Spleen (tissue), 11 donors: ENCODE measurements at regions not wholly inside any gene's neighbourhood (a gene's known extent, or its start where the extent isn't known, plus 50 kb on each side); places are given as distances from the start of the nearest gene placed in this dataset.
A peak's percentile ranks its signal among the peaks of the same experiment; 100 is the strongest.

ENCODE experiments used
- DNase-seq: peaks from one replicate; pipeline ENCODE4 v3.0.0-alpha.2; 2020
- H3K27ac ChIP-seq, 8 donors: fragments of 200-600 bp; sonication (generic) in 7 of 8; 1 replicate in 4 of 8; 2 replicates in 4 of 8; pipeline versions ENCODE4 v1.5.0 to v1.8.0; 2016 to 2021; ENCODE audit warnings: inconsistent platforms in 4 of 8, mild to moderate bottlenecking in 4 of 8, moderate library complexity in 1 of 8
- H3K27me3 ChIP-seq, 7 donors: fragments of 200-600 bp; sonication (generic) in 6 of 7; replicated peaks in 1 of 7; 1 replicate in 4 of 7; 2 replicates in 3 of 7; pipeline versions ENCODE4 v1.5.0 to v1.8.0; 2016 to 2021; ENCODE audit warnings: inconsistent platforms in 3 of 7, mild to moderate bottlenecking in 1 of 7
- H3K36me3 ChIP-seq, 6 donors: fragments of 200-600 bp; sonication (generic) in 5 of 6; 1 replicate in 4 of 6; 2 replicates in 2 of 6; pipeline versions ENCODE4 v1.5.0 to v1.8.0; 2016 to 2021; ENCODE audit warnings: inconsistent platforms in 2 of 6
- H3K4me1 ChIP-seq, 6 donors: fragments of 200-600 bp; sonication (generic) in 5 of 6; 1 replicate in 3 of 6; 2 replicates in 3 of 6; pipeline versions ENCODE4 v1.5.0 to v1.8.0; 2016 to 2021; ENCODE audit warnings: inconsistent platforms in 3 of 6
- H3K4me3 ChIP-seq, 8 donors: fragments of 200-600 bp; sonication (generic) in 7 of 8; 1 replicate in 4 of 8; 2 replicates in 4 of 8; pipeline versions ENCODE4 v1.5.0 to v1.8.0; 2016 to 2021; ENCODE audit warnings: inconsistent platforms in 4 of 8, mild to moderate bottlenecking in 4 of 8, moderate library complexity in 2 of 8
- H3K9me3 ChIP-seq, 8 donors: fragments of 200-600 bp; sonication (generic) in 7 of 8; 1 replicate in 4 of 8; 2 replicates in 4 of 8; pipeline versions ENCODE4 v1.5.0 to v1.8.0; 2016 to 2021; ENCODE audit warnings: inconsistent platforms in 4 of 8
- POLR2A ChIP-seq, 3 donors: fragments of 450-650 bp; IDR thresholded peaks; one replicate each; pipeline ENCODE4 v1.5.1; 2017; ENCODE audit warnings: antibody characterized with exemption in 3 of 3, mild to moderate bottlenecking in 1 of 3
- POLR2AphosphoS5 ChIP-seq, 3 donors: sonication (generic); formaldehyde crosslinking; IDR thresholded peaks; one replicate each; pipeline ENCODE4 v1.5.1; 2017; ENCODE audit warnings: antibody characterized with exemption in 3 of 3
- WGBS, 5 donors: extraction: QIAGEN DNeasy Blood & Tissue Kit in 3 of 5; methylation state at CpG; one replicate each; pipeline versions ENCODE4 v1.1.5 to v1.1.7; 2013 to 2018; 5-methylcytosine and 5-hydroxymethylcytosine counted together
- intact Hi-C: fragments of 100-400 bp; cut with DNase I; formaldehyde crosslinking; loops from one replicate; pipeline ENCODE4 v1.15.0; 2023; ENCODE audit warnings: low total_unique reads
- TF ChIP-seq, protein P1 (sequence below), 11 experiments: fragments of 200-600 bp in 7 of 11; fragments of 450-650 bp in 4 of 11; sonication (generic) in 4 of 11; IDR thresholded peaks in 8 of 11; conservative IDR thresholded peaks in 3 of 11; 1 replicate in 7 of 11; 2 replicates in 4 of 11; pipeline versions ENCODE4 v1.4.0 to v1.8.0; 2016 to 2021; ENCODE audit warnings: antibody characterized with exemption in 11 of 11, inconsistent platforms in 4 of 11, mild to moderate bottlenecking in 1 of 11
- donor health status: healthy with polysubstance abuse.
- donor health status: DM: no; HTN: no; CAD: no; lungs with moderate emphysema.
- donor health status: DM: no; HTN: no; CAD: no.
- donor health status: Bipolar disorder and iron deficiency.
- donor health status: healthy.
- donor health status: DM: no; HTN: no; CAD: no.
- donor health status: DM: yes; HTN: yes; CAD: no.

DNA sequence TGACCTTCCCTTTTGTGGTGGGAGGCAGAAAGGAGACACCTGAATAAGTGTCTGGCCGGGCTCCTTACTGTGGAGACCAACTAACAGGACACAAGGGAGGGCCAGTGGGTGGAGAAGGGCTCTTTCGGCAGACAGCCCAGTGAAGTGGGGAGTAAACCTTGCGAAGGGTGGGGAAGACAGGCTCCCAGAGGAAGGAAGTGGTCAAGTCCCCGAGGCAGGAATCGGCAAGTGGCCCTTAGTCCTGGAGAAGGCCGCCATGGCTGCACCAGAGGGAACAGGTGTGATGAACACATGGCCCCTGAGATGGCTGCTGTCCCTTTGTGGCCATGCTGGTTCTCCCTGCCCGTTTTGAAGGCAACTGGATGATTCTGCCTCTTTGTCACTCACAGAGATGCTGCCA, 187.2 kb upstream of the IGFBP3 start:
- peak; percentile 62 for DNase-seq
- Histone ChIP-seq H3K4me1 (no peaks in the 10 kb centered on the region), H3K27me3 (no peaks in the 10 kb centered on the region), H3K36me3 (no peaks in the 10 kb centered on the region), H3K4me3 (no peak overlapping the region), H3K9me3 (no peaks in the 10 kb centered on the region), H3K27ac (no peak overlapping the region)
- TF ChIP-seq, protein P1, sequence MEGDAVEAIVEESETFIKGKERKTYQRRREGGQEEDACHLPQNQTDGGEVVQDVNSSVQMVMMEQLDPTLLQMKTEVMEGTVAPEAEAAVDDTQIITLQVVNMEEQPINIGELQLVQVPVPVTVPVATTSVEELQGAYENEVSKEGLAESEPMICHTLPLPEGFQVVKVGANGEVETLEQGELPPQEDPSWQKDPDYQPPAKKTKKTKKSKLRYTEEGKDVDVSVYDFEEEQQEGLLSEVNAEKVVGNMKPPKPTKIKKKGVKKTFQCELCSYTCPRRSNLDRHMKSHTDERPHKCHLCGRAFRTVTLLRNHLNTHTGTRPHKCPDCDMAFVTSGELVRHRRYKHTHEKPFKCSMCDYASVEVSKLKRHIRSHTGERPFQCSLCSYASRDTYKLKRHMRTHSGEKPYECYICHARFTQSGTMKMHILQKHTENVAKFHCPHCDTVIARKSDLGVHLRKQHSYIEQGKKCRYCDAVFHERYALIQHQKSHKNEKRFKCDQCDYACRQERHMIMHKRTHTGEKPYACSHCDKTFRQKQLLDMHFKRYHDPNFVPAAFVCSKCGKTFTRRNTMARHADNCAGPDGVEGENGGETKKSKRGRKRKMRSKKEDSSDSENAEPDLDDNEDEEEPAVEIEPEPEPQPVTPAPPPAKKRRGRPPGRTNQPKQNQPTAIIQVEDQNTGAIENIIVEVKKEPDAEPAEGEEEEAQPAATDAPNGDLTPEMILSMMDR (IDR thresholded peaks at IDR 0.05 in 8 of 11, conservative IDR thresholded peaks at IDR 0.05 in 3 of 11) = no peak
- TF ChIP-seq POLR2AphosphoS5 (IDR thresholded peaks at IDR 0.05) = no peak
- no peak for TF ChIP-seq POLR2A (IDR thresholded peaks at IDR 0.05)
- 69 to 78% (median 77%) methylated on average over 7 of the region's 7 CpGs for WGBS, 5 donors
- intact Hi-C loops = no loop called here

DNA sequence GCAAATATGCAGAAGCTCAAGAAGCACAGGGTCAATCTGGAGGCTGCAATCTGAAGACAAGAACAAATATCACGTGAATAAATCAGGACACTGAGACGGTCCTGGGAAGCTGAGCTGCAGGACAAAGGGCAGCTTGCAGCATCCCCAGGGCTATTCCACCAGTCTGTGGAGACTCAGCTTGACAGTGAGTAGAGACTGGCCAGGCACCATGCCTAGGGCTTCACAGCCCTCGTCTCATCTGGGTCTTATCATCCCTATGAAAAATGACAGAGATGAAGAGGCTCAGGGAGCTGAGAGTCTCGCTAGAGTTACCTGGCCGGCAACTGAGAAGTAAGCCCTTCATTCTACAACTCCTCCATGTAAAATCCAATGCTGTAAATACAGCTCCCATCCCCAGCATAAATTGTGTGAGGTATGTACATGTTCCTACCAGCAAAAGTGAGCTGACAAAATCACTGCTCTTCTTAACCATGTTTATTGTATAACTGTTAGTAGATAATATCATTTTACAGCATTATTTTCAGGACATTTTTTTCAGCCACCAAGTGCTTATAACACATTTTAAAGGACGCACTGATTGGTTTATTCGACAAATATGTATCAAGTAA, 186.6 kb upstream of the IGFBP3 start:
- intact Hi-C loops = no loop called here
- H3K36me3 ChIP-seq = no peaks in the 10 kb centered on the region
- H3K27me3 ChIP-seq = no peaks in the 10 kb centered on the region
- WGBS, 5 donors = 76 to 93% (median 81%) methylated on average over 7 of the region's 7 CpGs
- no peak for TF ChIP-seq POLR2A (IDR thresholded peaks at IDR 0.05)
- TF ChIP-seq, protein P1 (IDR thresholded peaks at IDR 0.05 in 8 of 11, conservative IDR thresholded peaks at IDR 0.05 in 3 of 11) = no peak
- TF ChIP-seq POLR2AphosphoS5 (IDR thresholded peaks at IDR 0.05) = no peak
- no peak for DNase-seq
- no peak overlapping the region for H3K4me3 ChIP-seq
- H3K9me3 ChIP-seq = no peaks in the 10 kb centered on the region
- H3K27ac ChIP-seq = no peak overlapping the region
- no peaks in the 10 kb centered on the region for H3K4me1 ChIP-seq

DNA sequence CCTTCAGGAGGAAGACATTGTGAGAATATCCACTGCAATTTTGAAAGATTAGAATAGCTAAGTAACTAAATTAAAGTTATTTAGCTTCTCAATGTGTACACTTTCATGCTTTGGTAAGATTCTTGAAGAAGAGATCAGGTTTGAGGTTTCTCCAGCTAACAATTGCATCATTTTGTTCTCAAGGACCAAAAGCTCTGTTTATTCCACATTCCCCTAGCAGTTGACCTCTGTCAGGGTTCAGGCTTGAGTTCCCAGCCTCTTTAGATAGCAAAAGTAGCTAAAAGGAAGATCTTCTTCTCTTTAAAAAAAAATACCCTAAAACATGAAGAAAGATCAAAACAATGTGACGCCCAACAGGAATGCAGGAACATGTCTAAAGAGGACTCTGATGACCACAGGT, 179.4 kb upstream of the IGFBP3 start:
- H3K9me3 ChIP-seq = no peaks in the 10 kb centered on the region
- H3K36me3 ChIP-seq = no peaks in the 10 kb centered on the region
- H3K27me3 ChIP-seq = no peaks in the 10 kb centered on the region
- TF ChIP-seq, protein P1 (IDR thresholded peaks at IDR 0.05 in 8 of 11, conservative IDR thresholded peaks at IDR 0.05 in 3 of 11) = no peak
- TF ChIP-seq POLR2A (IDR thresholded peaks at IDR 0.05) = no peak
- TF ChIP-seq POLR2AphosphoS5 (IDR thresholded peaks at IDR 0.05) = no peak
- DNase-seq = no peak
- no peak overlapping the region for H3K27ac ChIP-seq
- intact Hi-C loops = no loop called here
- H3K4me3 ChIP-seq = no peak overlapping the region
- WGBS, 5 donors = 75 to 97% (median 85%) methylated on average over 1 of the region's 1 CpG
- no peaks in the 10 kb centered on the region for H3K4me1 ChIP-seq

DNA sequence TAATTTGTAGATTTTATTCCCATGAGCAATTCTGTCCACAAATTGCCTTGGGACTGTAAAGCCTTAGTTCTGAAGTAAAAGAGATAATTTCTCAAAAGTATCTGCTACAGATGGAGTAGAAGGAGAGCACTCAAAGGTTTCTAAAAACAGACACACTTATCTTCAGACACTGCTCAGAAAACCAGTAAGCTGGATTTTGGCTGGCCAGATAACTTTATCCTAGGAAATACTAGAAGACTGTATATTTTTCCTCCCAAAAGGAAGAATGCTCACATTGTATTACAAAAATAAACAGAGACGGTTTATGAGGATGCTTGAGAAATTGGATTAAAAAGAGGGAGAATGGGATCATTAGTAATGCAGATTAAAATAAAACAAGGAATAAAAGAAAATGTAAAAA, 178.0 kb upstream of the IGFBP3 start:
- DNase-seq = no peak
- intact Hi-C loops = no loop called here
- TF ChIP-seq POLR2AphosphoS5 (IDR thresholded peaks at IDR 0.05) (no peak), POLR2A (IDR thresholded peaks at IDR 0.05) (no peak)
- TF ChIP-seq, protein P1 (IDR thresholded peaks at IDR 0.05 in 8 of 11, conservative IDR thresholded peaks at IDR 0.05 in 3 of 11) = no peak
- Histone ChIP-seq H3K27me3 (no peaks in the 10 kb centered on the region), H3K4me1 (no peaks in the 10 kb centered on the region), H3K27ac (no peak overlapping the region), H3K4me3 (no peak overlapping the region), H3K36me3 (no peaks in the 10 kb centered on the region), H3K9me3 (no peaks in the 10 kb centered on the region)
- WGBS, 5 donors = 73 to 90% (median 80%) methylated on average over 1 of the region's 1 CpG
